Vagina (tissue), 2 donors: ENCODE measurements at regions not wholly inside any gene's neighbourhood (a gene's known extent, or its start where the extent isn't known, plus 50 kb on each side); places are given as distances from the start of the nearest gene placed in this dataset.
"Not testable (repeated sequence)": the region's sequence is repeated elsewhere in the genome, so short reads cannot be mapped to it uniquely, and the experiment has no call there.

ENCODE experiments used
- DNase-seq, 2 donors: peaks; one replicate each; pipeline ENCODE4 v3.0.0-alpha.2; 2017; ENCODE audit errors: extremely low spot score in 2 of 2
- H3K27ac ChIP-seq: fragments of 200-600 bp; sonication (generic); one replicate; pipeline ENCODE4 v1.5.1; 2019
- H3K27me3 ChIP-seq: fragments of 200-600 bp; sonication (generic); one replicate; pipeline ENCODE4 v1.5.1; 2019
- H3K36me3 ChIP-seq, 2 donors: fragments of 200-600 bp; sonication (generic); one replicate each; pipeline ENCODE4 v1.5.1; 2017 to 2019
- H3K4me1 ChIP-seq: fragments of 200-600 bp; sonication (generic); one replicate; pipeline ENCODE4 v1.5.1; 2019
- H3K4me3 ChIP-seq, 2 donors: fragments of 200-600 bp; sonication (generic); 1 replicate in 1 of 2; 2 replicates in 1 of 2; pipeline ENCODE4 v1.5.1; 2016 to 2019
- H3K9me3 ChIP-seq: fragments of 200-600 bp; sonication (generic); one replicate; pipeline ENCODE4 v1.5.1; 2019
- POLR2A ChIP-seq, 2 donors: fragments of 450-650 bp; IDR thresholded peaks; one replicate each; pipeline ENCODE4 v1.6.1; 2017; ENCODE audit warnings: antibody characterized with exemption in 2 of 2, mild to moderate bottlenecking in 2 of 2, moderate library complexity in 2 of 2
- POLR2AphosphoS5 ChIP-seq, 2 donors: sonication (generic); formaldehyde crosslinking; IDR thresholded peaks; one replicate each; pipeline ENCODE4 v1.9.0; 2017; ENCODE audit warnings: antibody characterized with exemption in 2 of 2, mild to moderate bottlenecking in 2 of 2, low read depth in 1 of 2; ENCODE audit not compliant: insufficient read depth in 1 of 2
- intact Hi-C: fragments of 100-400 bp; cut with DNase I; formaldehyde crosslinking; loops from one replicate; pipeline ENCODE4 v1.15.1; 2023
- TF ChIP-seq, protein P1 (sequence below), 3 experiments: fragments of 450-650 bp in 2 of 3; fragments of 200-600 bp in 1 of 3; sonication (generic) in 1 of 3; IDR thresholded peaks; one replicate each; pipeline ENCODE4 v1.5.1; 2017 to 2019; ENCODE audit warnings: antibody characterized with exemption in 3 of 3, mild to moderate bottlenecking in 2 of 3, moderate library complexity in 2 of 3

GRCh38 chr7:54416678-54417077, 125.5 kb upstream of the VSTM2A start:
- Histone ChIP-seq H3K4me3 (no peak overlapping the region), H3K4me1 (no peaks in the 10 kb centered on the region), H3K9me3 (no peaks in the 10 kb centered on the region), H3K27me3 (no peaks in the 10 kb centered on the region), H3K27ac (no peak overlapping the region), H3K36me3 (no peaks in the 10 kb centered on the region)
- DNase-seq: no peak
- intact Hi-C loops: no loop called here
- no peak for TF ChIP-seq POLR2A (IDR thresholded peaks at IDR 0.05)
- no peak for TF ChIP-seq POLR2AphosphoS5 (IDR thresholded peaks at IDR 0.05; ENCODE audit: insufficient read depth in 1 of 2, low read depth in 1 of 2)
- TF ChIP-seq, protein P1, sequence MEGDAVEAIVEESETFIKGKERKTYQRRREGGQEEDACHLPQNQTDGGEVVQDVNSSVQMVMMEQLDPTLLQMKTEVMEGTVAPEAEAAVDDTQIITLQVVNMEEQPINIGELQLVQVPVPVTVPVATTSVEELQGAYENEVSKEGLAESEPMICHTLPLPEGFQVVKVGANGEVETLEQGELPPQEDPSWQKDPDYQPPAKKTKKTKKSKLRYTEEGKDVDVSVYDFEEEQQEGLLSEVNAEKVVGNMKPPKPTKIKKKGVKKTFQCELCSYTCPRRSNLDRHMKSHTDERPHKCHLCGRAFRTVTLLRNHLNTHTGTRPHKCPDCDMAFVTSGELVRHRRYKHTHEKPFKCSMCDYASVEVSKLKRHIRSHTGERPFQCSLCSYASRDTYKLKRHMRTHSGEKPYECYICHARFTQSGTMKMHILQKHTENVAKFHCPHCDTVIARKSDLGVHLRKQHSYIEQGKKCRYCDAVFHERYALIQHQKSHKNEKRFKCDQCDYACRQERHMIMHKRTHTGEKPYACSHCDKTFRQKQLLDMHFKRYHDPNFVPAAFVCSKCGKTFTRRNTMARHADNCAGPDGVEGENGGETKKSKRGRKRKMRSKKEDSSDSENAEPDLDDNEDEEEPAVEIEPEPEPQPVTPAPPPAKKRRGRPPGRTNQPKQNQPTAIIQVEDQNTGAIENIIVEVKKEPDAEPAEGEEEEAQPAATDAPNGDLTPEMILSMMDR (IDR thresholded peaks at IDR 0.05): no peak

- DNase-seq: no peak
- H3K4me1 ChIP-seq: no peaks in the 10 kb centered on the region
- no peaks in the 10 kb centered on the region for H3K36me3 ChIP-seq
- no peak overlapping the region for H3K27ac ChIP-seq
- TF ChIP-seq, protein P1 (IDR thresholded peaks at IDR 0.05): no peak
- TF ChIP-seq POLR2AphosphoS5 (IDR thresholded peaks at IDR 0.05; ENCODE audit: insufficient read depth in 1 of 2, low read depth in 1 of 2) (no peak), POLR2A (IDR thresholded peaks at IDR 0.05) (no peak)
- H3K4me3 ChIP-seq: no peak overlapping the region
- intact Hi-C loops: no loop called here
- no peaks in the 10 kb centered on the region for H3K9me3 ChIP-seq
- H3K27me3 ChIP-seq: no peaks in the 10 kb centered on the region
Measured at GRCh38 chr7:54419209-54419608, 123.0 kb upstream of the VSTM2A start.

DNA sequence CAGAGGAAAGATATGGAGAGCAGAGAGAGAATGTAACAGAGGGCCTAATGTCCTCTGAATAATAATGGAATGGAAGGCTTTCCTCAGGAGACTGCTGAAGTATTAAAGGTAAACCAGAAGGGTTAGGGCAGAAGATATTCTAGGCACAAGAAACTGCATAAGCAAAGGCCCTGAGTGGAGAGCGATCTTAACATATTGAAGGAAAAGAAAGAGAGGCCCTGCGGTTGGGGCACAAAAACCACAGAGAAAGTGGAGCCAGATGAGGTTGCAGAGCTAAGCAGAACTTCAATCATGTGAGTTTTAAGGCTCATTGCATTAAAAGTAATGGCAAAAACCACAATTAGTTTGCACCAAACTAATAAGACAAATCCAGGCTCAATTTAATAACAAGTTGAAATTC, 115.8 kb upstream of the VSTM2A start:
- no peaks in the 10 kb centered on the region for H3K4me1 ChIP-seq
- no peak overlapping the region for H3K4me3 ChIP-seq
- H3K9me3 ChIP-seq: no peaks in the 10 kb centered on the region
- intact Hi-C loops: no loop called here
- H3K36me3 ChIP-seq: no peaks in the 10 kb centered on the region
- H3K27me3 ChIP-seq: no peaks in the 10 kb centered on the region
- no peak overlapping the region for H3K27ac ChIP-seq
- TF ChIP-seq POLR2A (IDR thresholded peaks at IDR 0.05): no peak
- TF ChIP-seq, protein P1 (IDR thresholded peaks at IDR 0.05): no peak
- TF ChIP-seq POLR2AphosphoS5 (IDR thresholded peaks at IDR 0.05; ENCODE audit: insufficient read depth in 1 of 2, low read depth in 1 of 2): no peak
- DNase-seq: no peak

- no peak for DNase-seq
- no peaks in the 10 kb centered on the region for H3K27me3 ChIP-seq
- H3K4me3 ChIP-seq: no peak overlapping the region
- no peaks in the 10 kb centered on the region for H3K9me3 ChIP-seq
- H3K36me3 ChIP-seq: no peaks in the 10 kb centered on the region
- H3K4me1 ChIP-seq: no peaks in the 10 kb centered on the region
- TF ChIP-seq, protein P1 (IDR thresholded peaks at IDR 0.05): no peak
- TF ChIP-seq POLR2A (IDR thresholded peaks at IDR 0.05) (no peak), POLR2AphosphoS5 (IDR thresholded peaks at IDR 0.05; ENCODE audit: insufficient read depth in 1 of 2, low read depth in 1 of 2) (no peak)
- intact Hi-C loops: no loop called here
- H3K27ac ChIP-seq: no peak overlapping the region
Measured at GRCh38 chr7:54429111-54429510, 113.1 kb upstream of the VSTM2A start.

- H3K4me3 ChIP-seq: no peak overlapping the region
- H3K36me3 ChIP-seq: no peaks in the 10 kb centered on the region
- no peak overlapping the region for H3K27ac ChIP-seq
- H3K4me1 ChIP-seq: no peaks in the 10 kb centered on the region
- TF ChIP-seq POLR2AphosphoS5 (IDR thresholded peaks at IDR 0.05; ENCODE audit: insufficient read depth in 1 of 2, low read depth in 1 of 2) (no peak), POLR2A (IDR thresholded peaks at IDR 0.05) (no peak)
- TF ChIP-seq, protein P1 (IDR thresholded peaks at IDR 0.05): no peak
- H3K9me3 ChIP-seq: no peaks in the 10 kb centered on the region
- no peaks in the 10 kb centered on the region for H3K27me3 ChIP-seq
- DNase-seq: no peak
- intact Hi-C loops: no loop called here
Measured at GRCh38 chr7:54439391-54439790, 102.8 kb upstream of the VSTM2A start.

DNA sequence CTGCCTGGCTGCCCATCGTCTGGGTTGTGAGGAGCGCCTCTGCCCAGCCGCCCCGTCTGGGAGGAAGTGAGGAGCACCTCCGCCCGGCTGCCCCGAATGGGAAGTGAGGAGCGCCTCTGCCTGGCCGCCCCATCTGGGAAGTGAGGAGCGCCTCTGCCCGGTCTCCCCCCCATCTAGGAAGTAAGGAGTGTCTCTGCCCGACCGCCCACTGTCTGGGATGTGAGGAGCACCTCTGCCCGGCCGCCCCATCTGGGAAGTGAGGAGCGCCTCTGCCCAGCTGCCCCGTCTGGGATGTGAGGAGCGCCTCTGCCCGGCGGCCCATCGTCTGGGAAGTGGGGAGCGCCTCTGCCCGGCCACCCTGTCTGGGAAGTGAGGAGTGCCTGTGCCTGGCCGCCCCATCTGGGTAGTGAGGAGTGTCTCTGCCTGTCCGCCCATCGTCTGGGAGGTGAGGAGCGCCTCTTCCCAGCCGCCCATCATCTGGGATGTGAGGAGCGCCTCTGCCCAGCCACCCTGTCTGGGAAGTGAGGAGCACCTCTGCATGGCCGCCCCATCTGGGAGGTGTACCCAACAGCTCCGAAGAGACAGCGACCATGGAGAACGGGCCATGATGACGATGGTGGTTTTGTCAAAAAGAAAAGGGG, 98.0 kb upstream of the VSTM2A start:
- H3K27ac ChIP-seq, DNase-seq, H3K4me1 ChIP-seq, H3K4me3 ChIP-seq, H3K36me3 ChIP-seq, H3K27me3 ChIP-seq, intact Hi-C loops, H3K9me3 ChIP-seq: not testable (repeated sequence)

GRCh38 chr7:54453168-54453567, 89.0 kb upstream of the VSTM2A start:
- H3K36me3 ChIP-seq, H3K27ac ChIP-seq, H3K27me3 ChIP-seq, H3K4me3 ChIP-seq, DNase-seq, H3K9me3 ChIP-seq, H3K4me1 ChIP-seq, intact Hi-C loops: not testable (repeated sequence)

GRCh38 chr7:54454700-54455099, 87.5 kb upstream of the VSTM2A start:
- DNase-seq, H3K9me3 ChIP-seq, H3K27me3 ChIP-seq, H3K36me3 ChIP-seq, intact Hi-C loops, H3K4me1 ChIP-seq, H3K4me3 ChIP-seq, H3K27ac ChIP-seq: not testable (repeated sequence)
